B cell (primary cell): ENCODE measurements at regions not wholly inside any gene's neighbourhood (a gene's known extent, or its start where the extent isn't known, plus 50 kb on each side); places are given as distances from the start of the nearest gene placed in this dataset. TPM values are rescaled to one million over a fixed set of nuclear protein-coding genes. Genes with fewer than 3 reads are reported as not detected.

Experiments
- ATAC-seq: fragments of 200-7000 bp; cut with Tn5 transposase; one replicate; pipeline ENCODE4 v1.10.0; 2021; ENCODE audit warnings: low read depth, mild to moderate bottlenecking, moderate number of reproducible peaks, moderate library complexity
- CTCF ChIA-PET: fragments of 350-600 bp; sonication (Branson Sonifier 250); formaldehyde crosslinking; loops from one replicate; lab custom pipeline; 2021; ENCODE audit warnings: antibody characterized with exemption, inconsistent platforms; lab: Charles Lee
- POLR2A ChIA-PET: fragments of 350-600 bp; sonication (Branson Sonifier 250); formaldehyde crosslinking; loops from one replicate; lab custom pipeline; 2021; ENCODE audit warnings: antibody characterized with exemption; lab: Charles Lee
- DNase-seq: peaks from one replicate; pipeline ENCODE4 v3.0.0; 2013
- H2AFZ ChIP-seq: 2 replicates; pipeline ENCODE4 v1.6.1; 2012; ENCODE audit warnings: mild to moderate bottlenecking, low read depth, low read length; ENCODE audit not compliant: insufficient read depth, poor library complexity, severe bottlenecking
- H3K27ac ChIP-seq, 2 donors: 1 replicate in 1 of 2; 2 replicates in 1 of 2; pipeline ENCODE4 v1.5.1; 2012 to 2013; ENCODE audit warnings: low read length in 2 of 2, mild to moderate bottlenecking in 2 of 2, moderate library complexity in 1 of 2
- H3K27me3 ChIP-seq, 4 experiments: fragments of 200-600 bp in 1 of 4; sonication (generic) in 1 of 4; replicated peaks in 1 of 4; 1 replicate in 2 of 4; 2 replicates in 2 of 4; pipeline versions ENCODE4 v1.6.1 to v1.7.0; 2013 to 2016; ENCODE audit warnings: low read length in 3 of 4, mild to moderate bottlenecking in 2 of 4, mixed read lengths in 1 of 4, moderate library complexity in 1 of 4; ENCODE audit not compliant: insufficient read depth in 4 of 4, control insufficient read depth in 3 of 4; ENCODE audit errors: control extremely low read depth in 1 of 4
- H3K36me3 ChIP-seq, 2 experiments: replicated peaks in 1 of 2; 1 replicate in 1 of 2; 2 replicates in 1 of 2; pipeline versions ENCODE4 v1.6.1 to v1.7.1; 2013; ENCODE audit warnings: low read length in 1 of 2; ENCODE audit not compliant: insufficient read depth in 2 of 2, control insufficient read depth in 1 of 2; ENCODE audit errors: control extremely low read depth in 1 of 2, extremely low read depth in 1 of 2
- H3K4me1 ChIP-seq, 2 donors: fragments of 200-600 bp in 1 of 2; sonication (generic) in 1 of 2; 1 replicate in 1 of 2; 2 replicates in 1 of 2; pipeline versions ENCODE4 v1.5.1 to v1.6.1; 2013 to 2017; ENCODE audit warnings: low read length in 2 of 2; ENCODE audit not compliant: control insufficient read depth in 2 of 2, insufficient read depth in 2 of 2
- H3K4me2 ChIP-seq: replicated peaks from 2 replicates; pipeline ENCODE3; 2012; ENCODE audit warnings: mild to moderate bottlenecking, low read depth, low read length; ENCODE audit not compliant: poor library complexity, severe bottlenecking
- H3K4me3 ChIP-seq, 5 experiments: fragments of 200-600 bp in 1 of 5; sonication (generic) in 1 of 5; 1 replicate in 3 of 5; 2 replicates in 2 of 5; pipeline versions ENCODE4 v1.5.1 to v1.7.0; 2011 to 2016; ENCODE audit warnings: low read length in 4 of 5, mild to moderate bottlenecking in 4 of 5, low read depth in 2 of 5, control low read depth in 1 of 5, moderate library complexity in 1 of 5; ENCODE audit not compliant: insufficient read depth in 1 of 5; ENCODE audit errors: control extremely low read depth in 1 of 5, extremely low read depth in 1 of 5
- H3K79me2 ChIP-seq: fragments of 200-600 bp; sonication (generic); one replicate; pipeline ENCODE4 v1.6.0; 2016; ENCODE audit warnings: low read length; ENCODE audit not compliant: control insufficient read depth, insufficient read depth
- H3K9ac ChIP-seq: fragments of 200-600 bp; sonication (generic); 2 replicates; pipeline ENCODE4 v1.6.1; 2017; ENCODE audit warnings: mild to moderate bottlenecking, low read length, moderate library complexity
- H3K9me3 ChIP-seq, 3 donors: one replicate each; pipeline versions ENCODE4 v1.6.1 to v1.7.1; 2013; ENCODE audit warnings: low read length in 2 of 3; ENCODE audit not compliant: control insufficient read depth in 2 of 3, insufficient read depth in 1 of 3; ENCODE audit errors: control extremely low read depth in 1 of 3
- H4K20me1 ChIP-seq: 2 replicates; pipeline ENCODE4 v1.6.0; 2012; ENCODE audit warnings: mild to moderate bottlenecking, low read length; ENCODE audit not compliant: insufficient read depth, control insufficient read depth, poor library complexity, severe bottlenecking
- H3K27ac Mint-ChIP-seq: one replicate; pipeline ENCODE4 v1.8.0; 2021; ENCODE audit warnings: mixed read lengths
- H3K27me3 Mint-ChIP-seq: one replicate; pipeline ENCODE4 v1.8.0; 2021; ENCODE audit warnings: mixed read lengths
- H3K4me1 Mint-ChIP-seq: one replicate; pipeline ENCODE4 v1.8.0; 2021; ENCODE audit warnings: mixed read lengths
- H3K4me3 Mint-ChIP-seq: one replicate; pipeline ENCODE4 v1.8.0; 2021; ENCODE audit warnings: mixed read lengths
- H3K9me3 Mint-ChIP-seq: one replicate; pipeline ENCODE4 v1.8.0; 2022; ENCODE audit warnings: mixed read lengths; ENCODE audit not compliant: insufficient read depth
- EZH2 ChIP-seq: IDR thresholded peaks from 2 replicates; pipeline ENCODE4 v1.6.1; 2012; ENCODE audit warnings: borderline replicate concordance, low read depth, mild to moderate bottlenecking, moderate library complexity, low read length; ENCODE audit not compliant: insufficient read depth, poor library complexity, severe bottlenecking
- WGBS: methylation state at CpG from one replicate; pipeline ENCODE4 v1.1.5; 2013; ENCODE audit warnings: missing lambda C conversion rate; ENCODE audit not compliant: insufficient coverage; 5-methylcytosine and 5-hydroxymethylcytosine counted together
- intact Hi-C: fragments of 100-400 bp; cut with micrococcal nuclease; formaldehyde crosslinking; loops from one replicate; pipeline ENCODE4 v1.10.0; 2022
- small RNA-seq: library from RNA; depleted of rRNA; stranded (forward); fragments of <200 nt; gene quantifications from one replicate; pipeline ENCODE3, GENCODE V24; 2012; ENCODE audit warnings: low replicate concordance, low read depth; ENCODE audit not compliant: insufficient read length
- TF ChIP-seq, protein P1 (sequence below): fragments of 200-600 bp; IDR thresholded peaks from one replicate; pipeline ENCODE4 v1.8.0; 2022; ENCODE audit warnings: antibody characterized with exemption, mild to moderate bottlenecking

DNA sequence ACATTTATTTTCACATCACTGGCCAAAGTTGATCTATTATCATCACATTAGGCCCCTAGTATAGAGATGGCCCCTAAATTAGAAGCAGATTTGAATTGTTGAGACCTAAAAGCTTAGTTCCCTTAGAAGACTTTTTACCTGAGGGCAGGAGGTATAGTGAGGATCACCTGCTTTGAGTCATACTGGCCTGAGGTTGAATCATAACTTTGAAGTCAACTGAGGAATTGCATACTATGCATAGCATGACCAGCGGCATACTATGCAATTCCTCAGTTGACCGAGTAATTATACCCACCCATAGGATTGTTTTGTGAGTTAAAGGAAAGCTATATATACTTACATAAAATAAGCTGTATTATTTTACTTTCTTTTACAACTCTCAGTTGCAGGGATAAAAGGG, 50.3 kb upstream of the DPH5 start:
- Mint-ChIP-seq H3K4me1 (peaks cover 39% of the 10 kb centered on the region), H3K27me3 (no peaks in the 10 kb centered on the region), H3K9me3 (peaks cover 2% of the 10 kb centered on the region), H3K4me3 (no peak overlapping the region), H3K27ac (no peak overlapping the region)
- Histone ChIP-seq H3K9ac (no peak overlapping the region), H3K27ac (no peak overlapping the region), H3K9me3 (peaks cover 0 to 2% (median 0%) of the 10 kb centered on the region in 3 donors), H3K4me1 (peaks cover 15 to 20% of the 10 kb centered on the region in 2 donors), H3K4me2 (no peak overlapping the region), H3K36me3 (peaks cover 9 to 30% of the 10 kb centered on the region in 2 experiments), H4K20me1 (no peaks in the 10 kb centered on the region), H2AFZ (no peak overlapping the region), H3K4me3 (no peak overlapping the region), H3K79me2 (peaks cover 15% of the 10 kb centered on the region), H3K27me3 (no peaks in the 10 kb centered on the region)
- TF ChIP-seq EZH2 = no peak
- TF ChIP-seq, protein P1, sequence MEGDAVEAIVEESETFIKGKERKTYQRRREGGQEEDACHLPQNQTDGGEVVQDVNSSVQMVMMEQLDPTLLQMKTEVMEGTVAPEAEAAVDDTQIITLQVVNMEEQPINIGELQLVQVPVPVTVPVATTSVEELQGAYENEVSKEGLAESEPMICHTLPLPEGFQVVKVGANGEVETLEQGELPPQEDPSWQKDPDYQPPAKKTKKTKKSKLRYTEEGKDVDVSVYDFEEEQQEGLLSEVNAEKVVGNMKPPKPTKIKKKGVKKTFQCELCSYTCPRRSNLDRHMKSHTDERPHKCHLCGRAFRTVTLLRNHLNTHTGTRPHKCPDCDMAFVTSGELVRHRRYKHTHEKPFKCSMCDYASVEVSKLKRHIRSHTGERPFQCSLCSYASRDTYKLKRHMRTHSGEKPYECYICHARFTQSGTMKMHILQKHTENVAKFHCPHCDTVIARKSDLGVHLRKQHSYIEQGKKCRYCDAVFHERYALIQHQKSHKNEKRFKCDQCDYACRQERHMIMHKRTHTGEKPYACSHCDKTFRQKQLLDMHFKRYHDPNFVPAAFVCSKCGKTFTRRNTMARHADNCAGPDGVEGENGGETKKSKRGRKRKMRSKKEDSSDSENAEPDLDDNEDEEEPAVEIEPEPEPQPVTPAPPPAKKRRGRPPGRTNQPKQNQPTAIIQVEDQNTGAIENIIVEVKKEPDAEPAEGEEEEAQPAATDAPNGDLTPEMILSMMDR = no peak
- ChIA-PET POLR2A (interaction anchor here (0.6 kb wide), 1 partner anchor 50 kb away, joined by 6 read pairs; no protein-coding TSS in a partner anchor), CTCF (interaction anchor here (1.2 kb wide), 1 partner anchor 163 kb away, joined by 4 read pairs; no protein-coding TSS in a partner anchor)
- DNase-seq (no peak), ATAC-seq (no peak)
- intact Hi-C loops = no loop called here
- no CpG with 5 or more reads among the region's 2 CpGs for WGBS

Small RNA genes in the stretch of these regions (small RNA-seq; reads per million reads assigned to genes)
- gene RF00424 = not detected
